GM18909 (cell line): ENCODE measurements at regions not wholly inside any gene's neighbourhood (a gene's known extent, or its start where the extent isn't known, plus 50 kb on each side); places are given as distances from the start of the nearest gene placed in this dataset.

ENCODE experiments used
- ATAC-seq: cut with Tn5 transposase; IDR thresholded peaks from one replicate; pipeline ENCODE4 v1.9.1; 2021; ENCODE audit warnings: mild to moderate bottlenecking; ENCODE audit not compliant: unreplicated experiment, poor library complexity

DNA sequence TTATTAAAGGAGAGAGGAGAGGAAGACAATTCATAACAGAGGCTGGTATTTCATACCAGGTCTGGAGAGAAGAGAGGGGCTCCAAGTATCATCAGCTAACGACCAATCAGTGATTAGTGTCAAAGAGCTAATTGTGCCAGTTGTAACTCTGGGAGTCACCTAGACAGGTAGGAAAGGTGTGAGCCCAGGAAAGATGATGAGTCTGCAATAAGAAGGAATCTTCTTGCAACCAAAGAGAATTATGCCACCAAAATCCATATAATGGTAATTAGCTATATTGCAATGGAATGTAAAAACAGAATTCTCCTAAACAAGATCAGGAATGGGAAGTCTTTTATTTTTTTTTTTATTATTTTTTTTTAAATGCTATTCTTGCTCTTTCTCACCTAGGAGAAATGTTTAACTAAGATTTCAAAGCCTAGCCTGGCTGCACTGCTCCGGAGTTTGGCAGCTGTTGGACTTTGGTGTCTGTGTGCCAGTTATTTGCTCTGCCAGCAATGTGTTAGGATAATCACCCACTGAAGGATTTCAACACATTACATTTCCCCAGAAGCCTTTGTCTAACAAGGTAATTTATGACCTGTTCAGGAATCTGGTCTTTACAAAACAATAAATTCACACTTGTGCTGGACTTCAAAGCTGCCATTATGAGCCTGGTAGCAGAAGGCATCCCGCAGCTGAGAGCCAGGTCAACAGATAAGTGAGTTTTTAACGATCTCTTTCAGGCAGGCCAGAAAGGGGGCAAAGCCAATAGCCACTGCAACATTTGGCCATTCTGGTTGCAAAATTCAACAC lies 89.4 kb downstream of the FOXB1 start:
- no peak for ATAC-seq

DNA sequence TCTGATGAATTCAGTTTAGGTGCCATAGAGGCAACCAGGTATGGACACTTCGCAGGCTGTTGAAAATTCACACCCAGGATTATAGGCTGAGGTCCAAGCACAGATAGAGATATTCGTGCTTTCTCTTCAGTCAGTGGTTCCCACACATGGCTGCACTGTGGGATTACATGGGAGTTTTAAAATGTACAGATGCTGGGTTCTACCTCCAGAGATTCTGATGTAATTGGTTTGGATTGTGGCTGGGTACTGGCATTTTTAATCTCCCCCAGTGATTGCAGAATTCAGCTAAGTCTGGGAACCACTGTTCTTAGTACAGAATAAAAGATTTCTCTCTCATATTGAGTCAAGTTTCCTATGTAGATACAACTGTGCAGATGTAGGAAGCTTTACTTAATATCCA lies 91.6 kb downstream of the FOXB1 start:
- ATAC-seq, result no peak

DNA sequence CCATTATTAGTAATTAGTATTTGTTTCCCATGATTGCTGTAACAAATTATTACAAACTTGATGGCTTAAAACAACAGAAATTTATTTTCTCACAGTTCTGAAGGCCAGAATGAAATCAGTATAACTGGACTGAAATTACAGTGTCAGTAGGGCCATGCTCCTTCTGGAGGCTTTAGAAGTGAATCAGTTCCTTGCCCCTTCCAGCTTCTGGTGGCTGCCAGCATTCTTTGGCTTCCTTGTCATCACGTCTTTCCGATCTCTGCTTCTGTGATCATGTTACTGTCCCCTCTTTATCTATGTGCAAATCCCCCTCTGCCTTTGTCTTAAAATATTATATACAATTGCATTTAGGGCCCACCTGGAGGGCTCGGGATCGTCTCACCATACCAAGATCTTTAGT lies 92.0 kb downstream of the FOXB1 start:
- no peak for ATAC-seq

DNA sequence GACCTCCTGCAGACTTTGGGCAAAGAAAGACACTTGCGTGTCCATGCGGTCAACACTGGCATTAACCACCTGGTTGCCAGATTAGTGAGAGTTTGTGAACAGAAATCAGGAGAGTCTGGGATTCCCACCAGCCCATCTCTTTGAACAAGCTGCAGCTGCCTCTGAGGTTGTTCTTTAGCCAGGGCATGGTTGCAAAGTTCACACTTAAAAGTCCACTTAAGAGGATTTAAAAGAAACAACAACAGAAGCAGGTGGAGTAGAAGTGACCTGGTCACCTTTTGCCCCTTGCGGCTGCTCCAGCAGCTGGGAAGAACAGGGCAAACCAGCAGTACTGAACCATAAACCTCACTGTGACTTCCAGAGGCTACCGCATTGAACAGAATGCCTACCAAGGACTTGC lies 97.3 kb downstream of the FOXB1 start:
- no peak for ATAC-seq

DNA sequence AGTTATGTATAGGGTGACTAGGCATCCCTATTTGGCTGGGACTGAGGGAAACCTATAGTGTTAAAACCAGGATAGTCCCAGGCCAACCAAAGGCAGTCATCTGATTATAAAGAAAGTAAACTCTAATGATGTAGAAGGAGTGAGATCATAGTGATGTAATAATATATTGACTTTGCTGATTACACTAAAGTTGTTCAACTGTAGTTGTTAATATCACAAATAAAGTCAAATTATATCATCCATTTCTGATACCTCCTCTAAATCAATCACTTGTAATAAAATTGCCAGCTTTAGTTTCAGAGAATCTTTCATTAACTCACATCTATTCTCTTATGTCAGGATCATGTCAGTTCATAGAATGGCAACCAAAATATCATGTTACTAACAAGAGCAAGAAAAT lies 98.6 kb downstream of the FOXB1 start:
- ATAC-seq, result no peak

DNA sequence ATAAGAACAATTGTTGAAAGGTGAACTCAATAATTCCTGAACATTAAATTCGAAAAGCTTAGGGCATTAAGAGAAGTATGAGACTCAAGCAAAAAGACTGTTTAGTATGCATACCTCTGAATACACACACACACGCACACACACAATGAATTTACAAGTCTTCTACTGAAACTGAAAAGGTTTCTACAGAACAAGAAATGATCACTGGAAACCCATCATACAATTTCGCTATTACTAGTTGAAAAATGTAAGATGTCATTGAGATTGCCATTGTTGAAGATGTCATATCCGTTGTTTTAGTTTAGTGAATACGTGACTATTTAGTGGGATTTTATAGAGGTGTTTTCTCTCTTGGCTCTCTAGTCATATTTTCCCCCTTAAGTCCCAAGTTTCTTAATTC lies 106.8 kb downstream of the FOXB1 start:
- no peak for ATAC-seq

DNA sequence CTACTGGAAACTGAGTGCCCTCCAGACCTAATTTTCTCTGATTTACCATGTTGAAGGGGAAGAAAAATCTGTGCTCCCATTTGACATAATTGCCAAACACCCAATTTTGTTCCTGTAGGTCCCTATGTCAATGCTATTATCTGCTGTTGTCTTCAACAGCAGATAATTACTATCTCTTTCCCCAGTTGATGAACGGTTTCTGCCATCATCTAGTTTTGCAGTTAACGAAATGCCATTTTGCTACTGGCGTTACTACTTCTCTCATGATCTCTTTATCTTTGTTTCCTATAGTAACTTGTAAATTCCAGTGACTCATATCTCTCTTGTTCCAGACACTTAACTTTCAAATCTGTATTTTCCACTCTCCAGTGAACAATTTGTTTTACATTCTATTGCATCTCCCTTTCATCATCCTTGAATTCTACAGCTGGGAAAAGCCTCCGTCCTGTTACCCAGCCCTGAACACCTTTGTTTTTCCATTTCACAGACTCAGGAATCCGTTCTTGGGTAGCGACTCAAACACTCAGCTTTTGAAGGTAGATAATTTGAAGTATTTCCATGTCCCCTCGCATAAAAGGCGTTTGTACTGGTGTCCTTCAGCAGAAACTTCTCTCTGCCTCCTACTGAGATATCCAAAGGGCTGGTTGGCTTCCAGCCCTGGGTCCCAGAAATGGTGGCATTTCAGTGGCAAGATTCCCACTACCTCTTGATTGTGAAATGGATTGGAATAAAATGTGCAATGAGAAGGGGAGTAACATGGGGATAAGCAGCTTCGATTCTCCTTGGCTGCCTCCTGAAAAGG lies 111.7 kb downstream of the FOXB1 start:
- no peak for ATAC-seq

DNA sequence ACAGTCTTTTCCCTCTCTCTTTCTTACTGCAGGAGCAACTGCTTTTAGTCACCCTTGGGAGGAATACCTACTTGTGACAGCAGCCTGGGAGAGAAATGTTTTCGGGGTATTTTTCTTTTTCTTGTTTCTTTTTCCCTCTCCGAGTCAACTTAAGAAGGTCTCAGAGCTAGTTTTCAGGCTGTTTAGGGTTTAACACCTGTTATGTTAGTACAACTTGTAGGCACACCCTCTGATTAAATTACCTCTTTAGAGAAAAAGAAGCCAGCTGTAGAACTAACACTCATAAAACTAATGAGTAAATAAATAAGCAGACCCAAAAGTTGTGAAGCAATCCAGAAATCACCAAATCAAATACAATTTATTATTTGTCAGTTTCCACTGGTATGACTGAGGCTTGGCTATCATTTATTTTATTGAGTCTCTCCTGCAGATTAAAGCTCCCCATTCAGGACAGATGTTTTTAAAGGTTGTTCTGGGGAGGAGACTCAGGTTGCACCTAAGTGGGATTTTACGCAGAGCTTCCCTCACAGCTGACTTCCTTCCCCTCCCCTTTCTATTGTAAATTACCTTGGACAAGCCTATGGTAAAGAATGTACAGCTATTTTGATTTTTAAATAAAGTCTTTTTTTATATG lies 112.5 kb downstream of the FOXB1 start:
- no peak for ATAC-seq

DNA sequence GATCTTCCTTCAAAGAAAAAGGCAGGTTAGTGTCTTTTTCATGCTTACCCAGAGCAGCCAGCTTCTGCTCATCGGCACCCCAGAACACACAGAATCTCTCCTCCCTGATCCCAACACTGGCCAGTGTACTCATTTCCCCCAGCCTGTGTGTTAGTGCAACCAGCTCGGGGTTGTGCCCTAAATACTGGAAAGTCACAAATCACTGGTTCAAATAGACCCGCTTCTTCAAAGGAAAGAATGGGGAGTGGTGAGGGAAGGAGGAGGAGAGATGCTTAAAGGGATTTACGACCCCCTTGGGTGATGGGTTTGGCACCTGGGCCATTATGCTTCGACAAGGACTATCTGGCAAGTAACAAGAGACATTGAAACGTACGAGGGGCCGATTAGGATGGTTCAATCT lies 114.0 kb downstream of the FOXB1 start:
- ATAC-seq, result no peak

DNA sequence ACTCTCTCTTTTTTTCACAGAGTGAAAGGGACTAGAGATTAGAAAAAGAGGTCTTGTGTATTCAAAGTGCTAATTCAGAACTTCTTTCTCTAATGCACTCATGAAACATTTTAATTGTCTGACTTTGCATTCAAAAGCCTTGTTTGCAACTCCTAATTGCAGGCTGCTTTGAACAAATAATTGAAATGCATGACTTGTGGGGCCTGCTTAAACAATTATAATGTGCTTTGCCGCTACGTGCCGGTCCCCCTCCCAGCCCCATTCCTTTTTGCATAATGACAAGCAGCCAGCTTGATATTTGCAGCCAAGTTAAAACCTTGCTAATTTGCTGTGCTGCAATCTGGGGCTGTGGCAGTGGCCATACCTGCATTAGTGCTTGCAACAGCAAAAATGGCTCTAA lies 114.5 kb downstream of the FOXB1 start:
- ATAC-seq, result no peak

DNA sequence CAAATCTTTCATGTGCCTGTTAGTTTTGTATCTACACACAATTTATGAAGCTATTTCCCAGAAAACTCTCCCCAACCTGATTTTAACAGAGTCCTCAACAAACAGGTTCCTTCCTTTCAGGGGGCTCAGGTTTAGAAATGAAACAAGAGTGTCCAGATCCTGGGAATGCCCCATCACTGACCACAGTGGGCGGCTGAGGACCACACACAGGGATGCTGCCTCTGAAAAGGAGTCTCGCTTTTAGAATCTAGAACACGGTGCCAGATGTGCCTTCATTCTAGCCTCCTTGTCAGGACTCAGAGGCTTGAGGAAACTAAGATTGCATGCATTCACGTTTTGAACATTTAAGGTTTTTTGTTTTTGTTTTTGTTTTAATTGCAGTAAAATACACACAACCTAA lies 115.0 kb downstream of the FOXB1 start:
- no peak for ATAC-seq

DNA sequence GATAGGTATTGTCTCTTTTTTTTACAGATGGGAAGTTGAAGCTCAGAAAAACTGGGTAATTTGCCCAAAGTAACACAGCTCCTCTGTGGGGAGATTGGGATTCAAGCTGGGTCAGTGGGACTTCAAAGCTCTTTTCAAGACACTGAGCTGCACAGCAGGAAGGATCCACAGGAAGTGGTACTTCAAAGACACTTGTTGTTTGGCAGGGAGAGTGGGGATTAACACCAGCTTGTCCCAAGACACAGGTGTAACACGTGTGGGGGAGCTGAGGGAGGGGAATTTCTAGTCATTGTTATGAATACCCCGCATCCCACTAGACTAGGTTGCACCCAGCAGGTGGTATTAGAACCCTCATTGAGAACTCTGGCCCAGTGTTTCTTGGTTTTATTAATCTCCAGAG lies 116.0 kb downstream of the FOXB1 start:
- ATAC-seq, result no peak

DNA sequence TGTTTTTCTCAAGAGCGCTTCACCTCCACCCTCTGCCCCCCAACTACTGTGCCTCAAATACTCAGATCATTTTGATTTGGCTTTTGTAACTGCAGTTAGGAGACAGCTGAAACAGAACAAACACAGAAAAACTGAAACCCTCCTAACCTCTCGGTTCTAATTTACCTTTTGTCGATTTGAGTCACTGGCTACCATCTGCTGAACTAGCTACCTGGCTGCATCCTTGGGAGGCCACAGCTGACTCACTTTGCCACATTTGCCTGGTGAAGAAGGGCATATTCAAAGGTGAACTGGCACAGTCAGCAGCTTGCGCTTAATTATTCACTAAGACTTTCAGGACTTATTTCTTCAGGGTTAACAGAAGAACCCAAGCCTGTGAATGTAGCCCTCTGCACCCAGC lies 117.7 kb downstream of the FOXB1 start:
- peak; percentile 65 for ATAC-seq

DNA sequence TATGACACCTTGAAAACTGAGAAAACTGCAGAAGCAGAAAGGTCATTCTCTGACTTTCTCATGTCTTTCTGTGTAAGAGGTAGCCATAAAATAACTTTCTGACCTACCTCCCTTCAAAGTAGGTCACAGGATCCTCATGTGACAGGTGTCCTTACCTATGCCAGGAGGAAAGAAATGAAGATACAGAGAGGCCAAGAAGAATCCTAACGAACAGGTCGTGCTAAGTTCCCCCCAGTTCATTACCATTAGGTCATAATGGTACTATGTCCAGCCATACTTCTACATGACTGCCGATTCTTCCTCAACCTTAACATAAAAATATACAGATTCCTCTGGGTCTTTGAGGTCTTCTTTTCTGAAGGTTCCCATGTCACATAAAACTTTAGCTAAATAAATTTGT lies 118.6 kb downstream of the FOXB1 start:
- ATAC-seq, result no peak

DNA sequence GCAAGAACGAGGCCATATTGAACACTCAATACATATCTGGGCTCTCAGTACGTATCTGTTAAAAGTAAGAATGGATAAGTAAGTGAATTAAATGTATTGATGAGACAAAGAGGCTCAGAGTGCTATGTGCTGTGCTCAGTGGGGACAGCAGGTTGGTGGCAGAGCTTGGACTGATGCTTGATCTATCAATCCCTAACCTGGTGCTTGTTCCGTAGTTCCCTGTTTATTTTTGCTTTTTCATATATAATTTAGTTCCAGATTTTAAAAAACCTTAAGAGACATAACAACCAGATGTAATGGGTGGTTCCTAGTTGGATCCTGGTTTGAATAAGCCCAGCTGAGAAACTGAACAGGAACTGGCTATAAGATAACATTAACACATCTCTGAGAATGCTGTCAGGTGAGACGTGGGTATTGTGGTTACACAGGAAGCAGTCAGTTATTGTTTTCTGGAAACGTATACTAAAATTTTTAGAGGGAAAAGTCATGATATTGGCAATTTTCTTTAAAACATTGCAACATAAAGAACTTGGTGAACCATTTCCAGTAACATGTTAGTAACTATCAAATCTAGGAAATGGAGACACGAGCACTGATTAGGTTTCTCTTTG lies 120.5 kb downstream of the FOXB1 start:
- no peak for ATAC-seq

DNA sequence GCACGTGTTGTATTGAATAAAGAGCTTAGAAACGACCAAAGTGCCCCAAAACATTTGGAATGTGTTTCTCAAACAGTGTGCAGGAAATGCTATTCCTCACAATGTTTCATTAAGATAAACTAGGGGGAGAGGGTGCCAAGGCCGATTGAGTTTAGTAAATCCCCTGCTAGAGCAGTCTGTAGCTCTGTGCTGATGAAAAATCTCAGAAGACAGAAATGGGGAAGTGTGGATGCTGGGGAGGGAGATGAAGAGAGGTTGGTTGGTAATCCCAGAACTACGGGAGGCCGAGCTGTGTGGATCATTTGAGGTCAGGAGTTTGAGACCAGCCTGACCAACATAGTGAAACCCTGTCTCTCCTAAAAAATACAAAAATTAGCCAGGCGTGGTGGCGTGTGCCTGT lies 121.2 kb downstream of the FOXB1 start:
- no peak for ATAC-seq

DNA sequence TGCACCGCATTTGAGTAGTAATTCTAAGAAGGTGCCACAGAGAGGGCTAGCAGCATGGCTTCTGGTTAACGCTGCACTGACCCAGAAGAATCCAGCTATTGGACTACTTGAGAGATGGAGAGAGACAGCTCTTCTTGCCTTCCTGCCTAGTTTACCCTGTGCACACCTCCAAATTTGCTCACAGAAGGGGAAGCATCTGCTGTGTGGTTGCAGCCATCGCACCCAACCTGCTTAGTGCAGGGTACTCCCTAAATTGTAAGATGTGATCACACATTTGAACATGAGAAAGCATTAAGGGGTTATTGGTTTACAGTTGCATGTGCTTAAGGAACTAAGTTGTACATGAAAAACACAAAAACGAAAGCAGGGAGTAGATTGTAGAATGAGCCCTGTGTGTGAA lies 122.1 kb downstream of the FOXB1 start:
- ATAC-seq, result no peak

DNA sequence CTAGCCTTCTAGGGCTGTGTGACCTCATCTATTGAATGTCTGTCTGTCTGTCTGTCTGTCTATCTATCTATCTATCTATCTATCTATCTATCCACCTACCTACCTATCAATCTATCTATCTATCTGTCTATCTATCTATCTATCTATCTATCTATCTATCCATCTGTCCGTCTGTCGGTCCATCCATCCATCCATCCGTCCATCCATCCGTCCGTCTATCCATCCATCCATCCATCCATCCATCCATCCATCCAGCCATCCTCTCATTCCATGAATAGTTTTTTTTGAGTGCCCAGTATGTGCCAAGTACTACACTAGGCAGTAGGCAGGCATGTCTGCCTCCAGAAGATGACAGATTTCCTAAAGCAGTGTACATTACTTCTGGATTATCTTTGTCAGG lies 122.5 kb downstream of the FOXB1 start:
- ATAC-seq, result no peak

DNA sequence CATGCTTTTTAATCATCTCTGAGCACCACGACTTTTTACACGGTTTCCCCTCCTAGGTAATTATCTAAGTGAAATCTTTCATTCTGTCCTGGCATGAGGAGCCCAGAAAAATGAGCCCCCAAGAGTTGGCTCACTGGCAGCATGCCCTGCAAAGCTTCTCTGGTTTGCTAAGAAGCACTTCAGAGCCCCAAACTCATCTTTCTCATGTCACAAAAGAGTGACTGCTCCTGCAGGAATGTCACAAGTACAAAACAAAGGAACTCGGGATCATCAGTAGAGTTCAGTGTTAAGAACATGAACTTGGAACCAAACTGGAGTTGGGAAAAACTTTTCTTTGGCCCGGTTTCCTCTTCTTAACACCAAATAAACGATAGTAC lies 123.9 kb downstream of the FOXB1 start:
- no peak for ATAC-seq

DNA sequence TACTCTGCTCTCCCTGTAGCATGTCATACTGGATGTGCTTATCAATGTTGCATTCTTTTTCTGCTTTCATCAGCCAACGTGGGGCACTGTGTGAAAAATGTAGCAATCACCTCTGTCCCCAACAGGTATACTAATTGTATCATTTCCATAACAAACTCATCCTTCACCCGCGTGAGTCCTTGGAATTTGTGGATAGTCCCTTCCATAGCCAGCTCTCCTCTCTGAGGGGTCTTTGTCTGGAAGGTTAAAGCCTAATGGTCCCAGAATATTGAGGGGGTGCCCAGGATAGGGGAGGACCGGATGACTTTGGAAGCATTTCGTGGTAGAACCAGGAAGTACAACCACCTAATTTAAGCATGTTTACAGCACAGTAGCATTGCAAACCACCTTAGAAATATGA lies 124.6 kb downstream of the FOXB1 start:
- ATAC-seq, result no peak

DNA sequence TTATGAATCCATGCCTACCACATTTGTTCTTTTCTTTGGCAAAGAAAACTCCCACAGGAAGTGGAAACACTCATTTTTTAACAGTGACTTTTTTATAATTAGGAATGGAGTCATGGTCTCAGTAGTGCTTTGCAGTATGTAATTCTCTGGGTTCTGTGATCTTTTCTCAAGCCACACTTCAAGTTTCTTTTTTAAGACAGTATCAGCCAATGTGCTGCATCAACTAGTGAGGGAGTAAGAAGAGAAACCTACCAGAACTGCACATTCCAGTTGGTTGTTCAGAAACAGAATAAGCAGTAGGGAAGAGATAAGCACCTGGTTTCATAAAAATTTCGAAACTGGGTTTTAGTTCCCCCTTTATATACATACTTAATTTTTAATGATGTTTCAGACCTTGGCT lies 126.3 kb downstream of the FOXB1 start:
- ATAC-seq, result no peak
